HEK293T (cell line): ENCODE measurements at regions not wholly inside any gene's neighbourhood (a gene's known extent, or its start where the extent isn't known, plus 50 kb on each side); places are given as distances from the start of the nearest gene placed in this dataset.
"Not testable (repeated sequence)": the region's sequence is repeated elsewhere in the genome, so short reads cannot be mapped to it uniquely, and the experiment has no call there.

Experiments used
- ARNT ChIP-seq: fragments of 450-650 bp; IDR thresholded peaks from 2 replicates; pipeline ENCODE4 v1.6.1; 2017; ENCODE audit warnings: mild to moderate bottlenecking
- BHLHE40 ChIP-seq: fragments of 450-650 bp; IDR thresholded peaks from 2 replicates; pipeline ENCODE4 v1.6.1; 2016; ENCODE audit warnings: mild to moderate bottlenecking, moderate library complexity, borderline replicate concordance
- CTBP1 ChIP-seq: fragments of 450-650 bp; IDR thresholded peaks from 2 replicates; pipeline ENCODE4 v1.6.1; 2016; ENCODE audit warnings: borderline replicate concordance
- ELF4 ChIP-seq: fragments of 450-650 bp; IDR thresholded peaks from 2 replicates; pipeline ENCODE4 v1.6.1; 2017; ENCODE audit warnings: antibody characterized with exemption
- FOXA1 ChIP-seq: fragments of 450-650 bp; IDR thresholded peaks from 2 replicates; pipeline ENCODE4 v1.6.1; 2016; ENCODE audit warnings: mild to moderate bottlenecking
- FOXK2 ChIP-seq: fragments of 450-650 bp; IDR thresholded peaks from 2 replicates; pipeline ENCODE4 v1.6.1; 2016; ENCODE audit warnings: mild to moderate bottlenecking
- FOXM1 ChIP-seq: fragments of 450-650 bp; IDR thresholded peaks from 2 replicates; pipeline ENCODE4 v1.6.1; 2017; ENCODE audit warnings: mild to moderate bottlenecking, borderline replicate concordance
- HDGF ChIP-seq: fragments of 450-650 bp; IDR thresholded peaks from 2 replicates; pipeline ENCODE4 v1.6.1; 2017; ENCODE audit warnings: antibody characterized with exemption, borderline replicate concordance
- NFRKB ChIP-seq: fragments of 450-650 bp; IDR thresholded peaks from 2 replicates; pipeline ENCODE4 v1.6.1; 2016; ENCODE audit warnings: mild to moderate bottlenecking, moderate library complexity
- SUZ12 ChIP-seq: fragments of 450-650 bp; IDR thresholded peaks from 2 replicates; pipeline ENCODE4 v1.6.1; 2016; ENCODE audit warnings: mild to moderate bottlenecking
- TARDBP ChIP-seq: fragments of 450-650 bp; IDR thresholded peaks from 2 replicates; pipeline ENCODE4 v1.6.1; 2016
- ZNF384 ChIP-seq: fragments of 450-650 bp; IDR thresholded peaks from 2 replicates; pipeline ENCODE4 v1.6.1; 2016
- TF ChIP-seq, protein P1 (sequence below): fragments of 450-650 bp; IDR thresholded peaks from 2 replicates; pipeline ENCODE4 v1.6.1; 2016

GRCh38 chr1:148279002-148279542 lies 127.0 kb upstream of the NBPF11 start:
- TF ChIP-seq ZNF384, CTBP1, FOXM1, HDGF, SUZ12, TARDBP, ELF4, FOXK2, NFRKB, BHLHE40, ARNT, FOXA1: not testable (repeated sequence)
- TF ChIP-seq, protein P1, sequence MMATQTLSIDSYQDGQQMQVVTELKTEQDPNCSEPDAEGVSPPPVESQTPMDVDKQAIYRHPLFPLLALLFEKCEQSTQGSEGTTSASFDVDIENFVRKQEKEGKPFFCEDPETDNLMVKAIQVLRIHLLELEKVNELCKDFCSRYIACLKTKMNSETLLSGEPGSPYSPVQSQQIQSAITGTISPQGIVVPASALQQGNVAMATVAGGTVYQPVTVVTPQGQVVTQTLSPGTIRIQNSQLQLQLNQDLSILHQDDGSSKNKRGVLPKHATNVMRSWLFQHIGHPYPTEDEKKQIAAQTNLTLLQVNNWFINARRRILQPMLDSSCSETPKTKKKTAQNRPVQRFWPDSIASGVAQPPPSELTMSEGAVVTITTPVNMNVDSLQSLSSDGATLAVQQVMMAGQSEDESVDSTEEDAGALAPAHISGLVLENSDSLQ: not testable (repeated sequence)
